GM12878 (cell line): ENCODE measurements at regions not wholly inside any gene's neighbourhood (a gene's known extent, or its start where the extent isn't known, plus 50 kb on each side); places are given as distances from the start of the nearest gene placed in this dataset.

Experiments used
- ATAC-seq: fragments of 200-7000 bp; cut with Tn5 transposase; 3 replicates; pipeline ENCODE4 v1.9.1; 2020; ENCODE audit warnings: mild to moderate bottlenecking, moderate library complexity
- BruUV-seq: library from RNA; stranded (reverse); fragments of 400-500 nt; replicated peaks from 2 replicates; lab custom pipeline; 2021; lab: Mats Ljungman, UMichigan
- CTCF ChIA-PET: fragments of 300-600 bp; sonication (Branson Sonifier 250); formaldehyde crosslinking; extraction: SDS; loops from one replicate; lab custom pipeline; 2021; ENCODE audit warnings: inconsistent platforms; lab: Yijun Ruan, JAX
- POLR2A ChIA-PET: fragments of 350-600 bp; formaldehyde crosslinking; extraction: SDS; loops from one replicate; lab custom pipeline; 2021; ENCODE audit warnings: inconsistent platforms; lab: Charles Lee
- RAD21 ChIA-PET: fragments of 300-600 bp; sonication (Branson Sonifier 250); formaldehyde crosslinking; loops from one replicate; lab custom pipeline; 2023; ENCODE audit warnings: antibody characterized with exemption; ENCODE audit not compliant: unreplicated experiment; lab: Charles Lee
- SMC1A ChIA-PET: fragments of 300-600 bp; sonication (Branson Sonifier 250); formaldehyde crosslinking; loops from one replicate; lab custom pipeline; 2023; ENCODE audit not compliant: unreplicated experiment, uncharacterized antibody; lab: Charles Lee
- DNase-seq: peaks from one replicate; pipeline ENCODE4 v3.0.0-alpha.2; 2011; ENCODE audit warnings: low read depth, low spot score
- FAIRE-seq: peaks from 3 replicates; lab custom pipeline; 2011; peaks lifted over from hg19 to GRCh38; lab: Jason Lieb, UNC
- H2AFZ ChIP-seq: 2 replicates; pipeline ENCODE4 v1.6.0; 2011; ENCODE audit warnings: low read depth, low read length, control low read depth; ENCODE audit not compliant: control insufficient read depth
- H3K27ac ChIP-seq: 2 replicates; pipeline ENCODE4 v1.5.1; 2011; ENCODE audit warnings: control low read depth; ENCODE audit not compliant: control insufficient read depth, insufficient read depth
- H3K27me3 ChIP-seq, 2 experiments: replicated peaks in 1 of 2; 2 replicates each; pipeline versions ENCODE4 v1.6.0 to v1.6.1; 2011; ENCODE audit warnings: low read length in 1 of 2; ENCODE audit not compliant: control insufficient read depth in 2 of 2, insufficient read depth in 2 of 2
- H3K36me3 ChIP-seq, 2 experiments: 2 replicates each; pipeline ENCODE4 v1.5.1; 2011; ENCODE audit warnings: low read length in 1 of 2; ENCODE audit not compliant: control insufficient read depth in 2 of 2, insufficient read depth in 2 of 2
- H3K4me1 ChIP-seq: 2 replicates; pipeline ENCODE4 v1.6.1; 2011; ENCODE audit warnings: mild to moderate bottlenecking, low read length, moderate library complexity, mixed read lengths; ENCODE audit not compliant: control insufficient read depth, insufficient read depth
- H3K4me2 ChIP-seq: 2 replicates; pipeline ENCODE4 v1.6.0; 2011; ENCODE audit warnings: control low read depth; ENCODE audit not compliant: control insufficient read depth, insufficient read depth
- H3K4me3 ChIP-seq: fragments of 200-600 bp; sonication (generic); 2 replicates; pipeline ENCODE4 v1.5.1; 2016
- H3K79me2 ChIP-seq: 2 replicates; pipeline ENCODE4 v1.6.0; 2011; ENCODE audit warnings: low read length; ENCODE audit not compliant: control insufficient read depth, insufficient read depth
- H3K9ac ChIP-seq: 2 replicates; pipeline ENCODE4 v1.8.0; 2011; ENCODE audit warnings: low read length, control low read depth, mixed read lengths; ENCODE audit not compliant: control insufficient read depth, insufficient read depth
- H3K9me3 ChIP-seq: replicated peaks from 3 replicates; pipeline ENCODE4 v1.5.1; 2011; ENCODE audit warnings: mild to moderate bottlenecking, low read length; ENCODE audit not compliant: control insufficient read depth, insufficient read depth
- H4K20me1 ChIP-seq: 2 replicates; pipeline ENCODE4 v1.6.0; 2011; ENCODE audit not compliant: control insufficient read depth, insufficient read depth
- CBX3 ChIP-seq: fragments of 200-600 bp; sonication (generic); IDR thresholded peaks from 2 replicates; pipeline ENCODE4 v1.6.1; 2016; ENCODE audit warnings: low read depth, borderline replicate concordance
- CBX5 ChIP-seq: sonication (generic); IDR thresholded peaks from 2 replicates; pipeline ENCODE4 v1.6.1; 2016; ENCODE audit warnings: low read depth, moderate library complexity, mild to moderate bottlenecking, inconsistent platforms
- CREB1 ChIP-seq: IDR thresholded peaks from 2 replicates; pipeline ENCODE4 v1.6.1; 2012; ENCODE audit warnings: low read depth, mild to moderate bottlenecking, inconsistent platforms
- EED ChIP-seq: sonication (generic); IDR thresholded peaks from 2 replicates; pipeline ENCODE4 v1.6.1; 2016; ENCODE audit warnings: antibody characterized with exemption, low read depth
- HDAC2 ChIP-seq: fragments of 200-600 bp; sonication (generic); IDR thresholded peaks from 2 replicates; pipeline ENCODE4 v1.6.1; 2017
- HDGF ChIP-seq: fragments of 450-650 bp; IDR thresholded peaks from 2 replicates; pipeline ENCODE4 v1.6.1; 2016; ENCODE audit warnings: antibody characterized with exemption
- IKZF1 ChIP-seq: fragments of 450-650 bp; conservative IDR thresholded peaks from 2 replicates; pipeline ENCODE4 v1.6.1; 2017; ENCODE audit warnings: antibody characterized with exemption, mild to moderate bottlenecking
- MEF2B ChIP-seq: fragments of 450-650 bp; IDR thresholded peaks from 2 replicates; pipeline ENCODE4 v1.6.1; 2018; ENCODE audit warnings: mild to moderate bottlenecking, moderate library complexity; ENCODE audit not compliant: partially characterized antibody, poor library complexity, severe bottlenecking
- MTA3 ChIP-seq: IDR thresholded peaks from 2 replicates; pipeline ENCODE4 v1.6.1; 2012; ENCODE audit warnings: low read length, inconsistent platforms, borderline replicate concordance
- SMAD5 ChIP-seq: IDR thresholded peaks from 2 replicates; pipeline ENCODE4 v1.6.1; 2016; ENCODE audit warnings: antibody characterized with exemption, low read depth
- SPI1 ChIP-seq: IDR thresholded peaks from 2 replicates; pipeline ENCODE4 v1.6.1; 2011; ENCODE audit warnings: low read depth, mild to moderate bottlenecking, low read length, moderate library complexity, borderline replicate concordance; ENCODE audit not compliant: insufficient read depth
- TCF3 ChIP-seq: IDR thresholded peaks from 2 replicates; pipeline ENCODE4 v1.6.1; 2012; ENCODE audit warnings: low read depth, mild to moderate bottlenecking, low read length, borderline replicate concordance; ENCODE audit not compliant: insufficient read depth
- WGBS: methylation state at CpG from one replicate; pipeline ENCODE4 v1.1.6; 2016; ENCODE audit warnings: low lambda C conversion rate; ENCODE audit not compliant: insufficient replicate concordance, insufficient coverage; ENCODE audit errors: missing lambda C conversion rate; 5-methylcytosine and 5-hydroxymethylcytosine counted together
- in situ Hi-C: fragments of 300-500 bp; cut with MboI; formaldehyde crosslinking; loops from 9 replicates; pipeline ENCODE4 v1.14.3; 2018; ENCODE audit warnings: mixed read lengths
- intact Hi-C: fragments of 100-400 bp; cut with micrococcal nuclease; formaldehyde crosslinking; loops from one replicate; pipeline ENCODE4 v1.14.2; 2022; ENCODE audit not compliant: unreplicated experiment
- TF ChIP-seq, protein P1 (sequence below): IDR thresholded peaks from 2 replicates; pipeline ENCODE4 v1.6.1; 2012; ENCODE audit warnings: low read length, inconsistent platforms
- TF ChIP-seq, protein P2 (sequence below): fragments of 450-650 bp; IDR thresholded peaks from 2 replicates; pipeline ENCODE4 v1.6.1; 2017; ENCODE audit warnings: mild to moderate bottlenecking, moderate library complexity
- TF ChIP-seq, protein P3 (sequence below): fragments of 450-650 bp; IDR thresholded peaks from 2 replicates; pipeline ENCODE4 v1.6.1; 2016; ENCODE audit warnings: mild to moderate bottlenecking

DNA sequence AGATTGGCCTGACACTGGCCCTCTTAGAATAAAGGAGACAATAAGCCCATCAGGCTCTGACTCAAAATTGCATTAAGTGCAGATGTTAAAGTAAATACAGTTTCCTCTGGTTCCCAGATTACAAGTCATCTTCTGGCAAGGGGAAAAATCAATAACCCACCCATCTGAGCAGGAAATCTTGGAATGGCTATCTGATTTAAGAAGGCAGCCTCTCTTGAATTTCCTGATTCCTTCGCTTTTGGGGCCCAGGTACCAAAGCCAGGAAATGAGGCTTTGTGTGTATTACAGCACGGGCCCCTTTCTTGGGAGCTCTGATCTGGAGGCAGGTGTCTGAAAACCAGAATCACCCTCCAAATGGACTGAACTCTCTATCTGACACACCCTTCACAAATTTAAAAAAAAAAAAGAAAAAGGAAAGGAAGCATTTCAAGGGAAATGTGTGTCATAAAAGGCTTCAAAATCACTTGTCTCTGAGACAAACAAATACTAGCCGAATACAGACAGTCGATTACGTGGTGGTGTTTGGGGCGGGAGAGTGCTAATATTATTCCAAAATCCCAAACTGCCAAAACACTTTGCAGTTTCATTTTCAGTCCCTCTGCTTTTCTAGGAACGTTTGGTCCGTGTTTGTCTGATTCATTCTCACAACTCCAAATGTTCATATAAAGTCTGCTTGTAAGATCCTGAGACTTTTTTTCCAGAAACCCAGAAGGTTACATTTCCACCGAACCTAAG is 240.9 kb upstream of the CAMK1G start:
- in situ Hi-C loops: no loop called here
- DNase-seq (no peak), FAIRE-seq (no peak), ATAC-seq (no peak)
- H3K36me3 ChIP-seq: no peaks in the 10 kb centered on the region
- no peak overlapping the region for H3K9ac ChIP-seq
- H3K4me1 ChIP-seq: no peaks in the 10 kb centered on the region
- BruUV-seq: no TSS peak
- WGBS: 33% methylated on average over 9 of the region's 9 CpGs
- RAD21 ChIA-PET: no interaction called here
- H3K27ac ChIP-seq: no peak overlapping the region
- no peak overlapping the region for H2AFZ ChIP-seq
- CTCF ChIA-PET: interaction anchor here (4.8 kb wide), 1 partner anchor 12 kb away, joined by 20 read pairs; no protein-coding TSS in a partner anchor
- H4K20me1 ChIP-seq: no peaks in the 10 kb centered on the region
- no peak overlapping the region for H3K4me3 ChIP-seq
- SMC1A ChIA-PET: no interaction called here
- H3K79me2 ChIP-seq: no peaks in the 10 kb centered on the region
- H3K4me2 ChIP-seq: no peak overlapping the region
- POLR2A ChIA-PET: no interaction called here
- H3K27me3 ChIP-seq: 0 out of 4 replicates have a peak, but pooled peaks cover 0 to 5% of the 10 kb centered on the region in 2 experiments
- no peaks in the 10 kb centered on the region for H3K9me3 ChIP-seq
- no peak for TF ChIP-seq CBX3
- TF ChIP-seq CBX5: no peak
- TF ChIP-seq, protein P1, sequence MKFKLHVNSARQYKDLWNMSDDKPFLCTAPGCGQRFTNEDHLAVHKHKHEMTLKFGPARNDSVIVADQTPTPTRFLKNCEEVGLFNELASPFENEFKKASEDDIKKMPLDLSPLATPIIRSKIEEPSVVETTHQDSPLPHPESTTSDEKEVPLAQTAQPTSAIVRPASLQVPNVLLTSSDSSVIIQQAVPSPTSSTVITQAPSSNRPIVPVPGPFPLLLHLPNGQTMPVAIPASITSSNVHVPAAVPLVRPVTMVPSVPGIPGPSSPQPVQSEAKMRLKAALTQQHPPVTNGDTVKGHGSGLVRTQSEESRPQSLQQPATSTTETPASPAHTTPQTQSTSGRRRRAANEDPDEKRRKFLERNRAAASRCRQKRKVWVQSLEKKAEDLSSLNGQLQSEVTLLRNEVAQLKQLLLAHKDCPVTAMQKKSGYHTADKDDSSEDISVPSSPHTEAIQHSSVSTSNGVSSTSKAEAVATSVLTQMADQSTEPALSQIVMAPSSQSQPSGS: no peak
- no peak for TF ChIP-seq MEF2B
- TF ChIP-seq HDAC2: no peak
- no peak for TF ChIP-seq SPI1
- TF ChIP-seq, protein P2, sequence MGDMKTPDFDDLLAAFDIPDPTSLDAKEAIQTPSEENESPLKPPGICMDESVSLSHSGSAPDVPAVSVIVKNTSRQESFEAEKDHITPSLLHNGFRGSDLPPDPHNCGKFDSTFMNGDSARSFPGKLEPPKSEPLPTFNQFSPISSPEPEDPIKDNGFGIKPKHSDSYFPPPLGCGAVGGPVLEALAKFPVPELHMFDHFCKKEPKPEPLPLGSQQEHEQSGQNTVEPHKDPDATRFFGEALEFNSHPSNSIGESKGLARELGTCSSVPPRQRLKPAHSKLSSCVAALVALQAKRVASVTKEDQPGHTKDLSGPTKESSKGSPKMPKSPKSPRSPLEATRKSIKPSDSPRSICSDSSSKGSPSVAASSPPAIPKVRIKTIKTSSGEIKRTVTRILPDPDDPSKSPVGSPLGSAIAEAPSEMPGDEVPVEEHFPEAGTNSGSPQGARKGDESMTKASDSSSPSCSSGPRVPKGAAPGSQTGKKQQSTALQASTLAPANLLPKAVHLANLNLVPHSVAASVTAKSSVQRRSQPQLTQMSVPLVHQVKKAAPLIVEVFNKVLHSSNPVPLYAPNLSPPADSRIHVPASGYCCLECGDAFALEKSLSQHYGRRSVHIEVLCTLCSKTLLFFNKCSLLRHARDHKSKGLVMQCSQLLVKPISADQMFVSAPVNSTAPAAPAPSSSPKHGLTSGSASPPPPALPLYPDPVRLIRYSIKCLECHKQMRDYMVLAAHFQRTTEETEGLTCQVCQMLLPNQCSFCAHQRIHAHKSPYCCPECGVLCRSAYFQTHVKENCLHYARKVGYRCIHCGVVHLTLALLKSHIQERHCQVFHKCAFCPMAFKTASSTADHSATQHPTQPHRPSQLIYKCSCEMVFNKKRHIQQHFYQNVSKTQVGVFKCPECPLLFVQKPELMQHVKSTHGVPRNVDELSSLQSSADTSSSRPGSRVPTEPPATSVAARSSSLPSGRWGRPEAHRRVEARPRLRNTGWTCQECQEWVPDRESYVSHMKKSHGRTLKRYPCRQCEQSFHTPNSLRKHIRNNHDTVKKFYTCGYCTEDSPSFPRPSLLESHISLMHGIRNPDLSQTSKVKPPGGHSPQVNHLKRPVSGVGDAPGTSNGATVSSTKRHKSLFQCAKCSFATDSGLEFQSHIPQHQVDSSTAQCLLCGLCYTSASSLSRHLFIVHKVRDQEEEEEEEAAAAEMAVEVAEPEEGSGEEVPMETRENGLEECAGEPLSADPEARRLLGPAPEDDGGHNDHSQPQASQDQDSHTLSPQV: no peak
- no peak for TF ChIP-seq EED
- TF ChIP-seq HDGF: no peak
- TF ChIP-seq, protein P3, sequence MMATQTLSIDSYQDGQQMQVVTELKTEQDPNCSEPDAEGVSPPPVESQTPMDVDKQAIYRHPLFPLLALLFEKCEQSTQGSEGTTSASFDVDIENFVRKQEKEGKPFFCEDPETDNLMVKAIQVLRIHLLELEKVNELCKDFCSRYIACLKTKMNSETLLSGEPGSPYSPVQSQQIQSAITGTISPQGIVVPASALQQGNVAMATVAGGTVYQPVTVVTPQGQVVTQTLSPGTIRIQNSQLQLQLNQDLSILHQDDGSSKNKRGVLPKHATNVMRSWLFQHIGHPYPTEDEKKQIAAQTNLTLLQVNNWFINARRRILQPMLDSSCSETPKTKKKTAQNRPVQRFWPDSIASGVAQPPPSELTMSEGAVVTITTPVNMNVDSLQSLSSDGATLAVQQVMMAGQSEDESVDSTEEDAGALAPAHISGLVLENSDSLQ: no peak
- no peak for TF ChIP-seq IKZF1
- no peak for TF ChIP-seq SMAD5
- TF ChIP-seq MTA3: no peak
- no peak for TF ChIP-seq CREB1
- TF ChIP-seq TCF3: no peak
- intact Hi-C loops: no loop called here
